Endothelial cell of umbilical vein (primary cell): ENCODE measurements at regions not wholly inside any gene's neighbourhood (a gene's known extent, or its start where the extent isn't known, plus 50 kb on each side); places are given as distances from the start of the nearest gene placed in this dataset.

Experiments used
- BruUV-seq: library from RNA; stranded (reverse); fragments of 400-500 nt; replicated peaks from 2 replicates; lab custom pipeline; 2021; lab: Mats Ljungman, UMichigan
- CTCF ChIA-PET: fragments of 300-600, 350-600 bp; sonication (Branson Sonifier 250); formaldehyde crosslinking; loops from one replicate; lab custom pipeline; 2021; ENCODE audit warnings: antibody characterized with exemption, inconsistent platforms; lab: Charles Lee
- POLR2A ChIA-PET: fragments of 300-600, 350-600 bp; sonication (Branson Sonifier 250); formaldehyde crosslinking; loops from one replicate; lab custom pipeline; 2021; ENCODE audit warnings: antibody characterized with exemption, inconsistent platforms; lab: Charles Lee
- DNase-seq: peaks from one replicate; pipeline ENCODE4 v3.0.0-alpha.2; 2011; ENCODE audit warnings: low read depth, low spot score
- FAIRE-seq: peaks from 2 replicates; lab custom pipeline; 2011; peaks lifted over from hg19 to GRCh38; lab: Jason Lieb, UNC
- H2AFZ ChIP-seq: 2 replicates; pipeline ENCODE4 v1.6.0; 2012; ENCODE audit warnings: low read depth, low read length, control low read depth, inconsistent platforms
- H3K27ac ChIP-seq: 2 replicates; pipeline ENCODE4 v1.5.1; 2011; ENCODE audit warnings: low read depth, mild to moderate bottlenecking, control low read depth, low read length, moderate library complexity; ENCODE audit not compliant: insufficient read depth
- H3K27me3 ChIP-seq, 2 experiments: 2 replicates each; pipeline versions ENCODE4 v1.6.0 to v1.6.1; 2011; ENCODE audit warnings: low read length in 2 of 2, mixed read lengths in 1 of 2; ENCODE audit not compliant: control insufficient read depth in 2 of 2, insufficient read depth in 2 of 2
- H3K36me3 ChIP-seq, 2 experiments: 2 replicates in 1 of 2; 3 replicates in 1 of 2; pipeline ENCODE4 v1.5.1; 2011; ENCODE audit warnings: low read length in 2 of 2, mild to moderate bottlenecking in 1 of 2, moderate library complexity in 1 of 2; ENCODE audit not compliant: control insufficient read depth in 2 of 2, insufficient read depth in 2 of 2; ENCODE audit errors: extremely low read depth in 1 of 2
- H3K4me1 ChIP-seq: 3 replicates; pipeline ENCODE4 v1.5.1; 2011; ENCODE audit warnings: mild to moderate bottlenecking, low read length; ENCODE audit not compliant: control insufficient read depth, insufficient read depth; ENCODE audit errors: extremely low read depth
- H3K4me2 ChIP-seq: 2 replicates; pipeline ENCODE4 v1.6.1; 2011; ENCODE audit warnings: low read length, control low read depth, mixed read lengths; ENCODE audit not compliant: insufficient read depth
- H3K4me3 ChIP-seq, 3 experiments: fragments of 200-600 bp in 1 of 3; sonication (generic), shearing (Covaris generic) in 1 of 3; replicated peaks in 1 of 3; 2 replicates each; pipeline ENCODE4 v1.5.1; 2011 to 2016; ENCODE audit warnings: control low read depth in 3 of 3, low read length in 3 of 3, mild to moderate bottlenecking in 2 of 3, inconsistent platforms in 1 of 3, low read depth in 1 of 3, moderate library complexity in 1 of 3; ENCODE audit not compliant: insufficient read depth in 1 of 3
- H3K79me2 ChIP-seq: 2 replicates; pipeline ENCODE4 v1.6.0; 2012; ENCODE audit warnings: low read length, inconsistent platforms; ENCODE audit not compliant: control insufficient read depth, insufficient read depth
- H3K9ac ChIP-seq: replicated peaks from 2 replicates; pipeline ENCODE3; 2011; ENCODE audit warnings: low read length, control low read depth; ENCODE audit not compliant: insufficient read depth; ENCODE audit errors: extremely low read depth
- H3K9me1 ChIP-seq: replicated peaks from 3 replicates; pipeline ENCODE4 v1.6.0; 2011; ENCODE audit warnings: mild to moderate bottlenecking, low read length; ENCODE audit not compliant: control insufficient read depth, insufficient read depth; ENCODE audit errors: extremely low read depth
- H3K9me3 ChIP-seq: replicated peaks from 2 replicates; pipeline ENCODE4 v1.5.1; 2012; ENCODE audit warnings: low read length, inconsistent platforms; ENCODE audit not compliant: control insufficient read depth, insufficient read depth
- H4K20me1 ChIP-seq: replicated peaks from 2 replicates; pipeline ENCODE3; 2011; ENCODE audit warnings: mild to moderate bottlenecking, low read length; ENCODE audit not compliant: control insufficient read depth, insufficient read depth; ENCODE audit errors: extremely low read depth
- CTCF ChIP-seq, 2 donors: IDR thresholded peaks; 1 replicate in 1 of 2; 2 replicates in 1 of 2; pipeline ENCODE4 v1.5.1; 2011; ENCODE audit warnings: low read length in 2 of 2, mild to moderate bottlenecking in 2 of 2, moderate library complexity in 2 of 2, control low read depth in 1 of 2, inconsistent platforms in 1 of 2, low read depth in 1 of 2; ENCODE audit not compliant: insufficient read depth in 1 of 2; ENCODE audit errors: extremely low read depth in 1 of 2
- EZH2 ChIP-seq: IDR thresholded peaks from 2 replicates; pipeline ENCODE4 v1.6.1; 2012; ENCODE audit warnings: borderline replicate concordance, low read depth, mild to moderate bottlenecking, moderate library complexity, low read length, inconsistent platforms; ENCODE audit not compliant: severe bottlenecking
- FOS ChIP-seq: IDR thresholded peaks from 2 replicates; pipeline ENCODE4 v1.6.1; 2011; ENCODE audit warnings: mild to moderate bottlenecking, low read length, moderate library complexity, borderline replicate concordance; ENCODE audit not compliant: insufficient read depth
- GATA2 ChIP-seq: IDR thresholded peaks from 2 replicates; pipeline ENCODE4 v1.7.0; 2011; ENCODE audit warnings: low read depth, mild to moderate bottlenecking, moderate library complexity, mixed read lengths, low read length; ENCODE audit not compliant: insufficient read length, insufficient read depth
- JUN ChIP-seq: IDR thresholded peaks from 2 replicates; pipeline ENCODE4 v1.6.1; 2011; ENCODE audit warnings: borderline replicate concordance, low read depth; ENCODE audit not compliant: insufficient read length, insufficient read depth
- MAX ChIP-seq: IDR thresholded peaks from 2 replicates; pipeline ENCODE4 v1.6.1; 2011; ENCODE audit not compliant: insufficient read depth, insufficient read length
- MYC ChIP-seq: IDR thresholded peaks from one replicate; pipeline ENCODE4 v1.6.1; 2011; ENCODE audit warnings: mild to moderate bottlenecking, low read depth, low read length
- dilution Hi-C: fragments of 300-500 bp; cut with MboI; formaldehyde crosslinking; loops from one replicate; pipeline ENCODE4 v1.15.0; 2019; ENCODE audit warnings: low sequenced_read_pairs; ENCODE audit not compliant: extremely low pct_ligation_motif_present
- intact Hi-C: fragments of 100-400 bp; cut with micrococcal nuclease; formaldehyde crosslinking; loops from one replicate; pipeline ENCODE4 v1.10.0; 2022

GRCh38 chr1:234823191-234824176, 213.5 kb upstream of the IRF2BP2 start:
- BruUV-seq: no TSS peak
- dilution Hi-C loops (no loop called here), intact Hi-C loops (no loop called here)
- Histone ChIP-seq H3K9me3 (no peaks in the 10 kb centered on the region), H3K36me3 (no peaks in the 10 kb centered on the region), H2AFZ (no peak overlapping the region), H3K4me1 (no peaks in the 10 kb centered on the region), H3K4me2 (no peak overlapping the region), H3K27me3 (peaks cover 6 to 8% of the 10 kb centered on the region in 2 experiments), H3K9me1 (no peaks in the 10 kb centered on the region), H3K79me2 (no peaks in the 10 kb centered on the region), H3K4me3 (no peak overlapping the region), H3K9ac (no peak overlapping the region), H4K20me1 (no peaks in the 10 kb centered on the region), H3K27ac (no peak overlapping the region)
- TF ChIP-seq FOS (no peak), CTCF (IDR thresholded peaks at IDR 0.05; ENCODE audit: extremely low read depth in 1 of 2, insufficient read depth in 1 of 2, low read depth in 1 of 2, low read length in 2 of 2) (no peak), MYC (no peak), MAX (no peak), JUN (no peak), EZH2 (no peak), GATA2 (no peak)
- CTCF ChIA-PET: interaction anchor here (1.3 kb wide), 1 partner anchor 69 kb away, joined by 3 read pairs; no protein-coding TSS in a partner anchor
- FAIRE-seq: no peak
- POLR2A ChIA-PET: no interaction called here
- no peak for DNase-seq
